Left kidney (tissue), 1 donor: ENCODE measurements at regions not wholly inside any gene's neighbourhood (a gene's known extent, or its start where the extent isn't known, plus 50 kb on each side); places are given as distances from the start of the nearest gene placed in this dataset.

Source experiments
- DNase-seq: peaks from one replicate; pipeline ENCODE4 v3.0.0-alpha.2; 2013

DNA sequence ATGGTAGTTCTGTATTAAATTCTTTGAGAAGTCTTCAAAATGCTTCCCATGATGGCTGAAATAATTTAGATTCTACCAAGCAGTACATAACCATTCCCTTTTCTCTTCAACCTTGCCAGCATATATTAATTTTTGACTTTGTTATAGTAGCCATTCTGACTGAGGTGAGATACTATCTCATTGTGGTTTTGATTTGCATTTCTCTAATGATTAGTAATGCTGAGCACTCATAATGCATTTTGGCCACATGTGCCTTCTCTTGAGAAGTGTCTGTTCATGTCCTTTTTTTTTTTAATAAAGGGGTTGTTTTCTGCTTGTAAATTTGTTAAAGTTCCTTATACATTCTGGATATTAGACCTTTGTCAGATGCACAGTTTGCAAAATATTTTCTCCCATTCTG is 173.9 kb downstream of the CALCRL start:
- DNase-seq: no peak

DNA sequence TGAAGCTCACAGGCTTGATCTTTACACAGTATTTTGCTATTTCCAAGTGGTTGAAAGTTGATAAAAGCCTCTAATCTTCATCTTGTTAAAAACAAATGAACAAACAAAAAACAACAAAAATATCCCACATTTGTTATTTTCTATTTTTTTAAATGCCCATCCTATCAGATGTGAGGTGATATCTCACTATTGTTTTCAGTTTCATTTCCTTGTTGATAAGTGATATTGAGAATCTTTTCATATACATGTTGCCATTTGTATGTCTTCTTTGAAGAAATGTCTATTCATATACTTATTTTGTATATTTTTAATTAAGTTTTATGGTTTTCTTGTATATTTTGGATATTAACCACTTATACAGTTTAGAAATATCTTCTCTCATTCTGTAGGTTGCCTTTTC is 175.8 kb downstream of the CALCRL start:
- DNase-seq: no peak

DNA sequence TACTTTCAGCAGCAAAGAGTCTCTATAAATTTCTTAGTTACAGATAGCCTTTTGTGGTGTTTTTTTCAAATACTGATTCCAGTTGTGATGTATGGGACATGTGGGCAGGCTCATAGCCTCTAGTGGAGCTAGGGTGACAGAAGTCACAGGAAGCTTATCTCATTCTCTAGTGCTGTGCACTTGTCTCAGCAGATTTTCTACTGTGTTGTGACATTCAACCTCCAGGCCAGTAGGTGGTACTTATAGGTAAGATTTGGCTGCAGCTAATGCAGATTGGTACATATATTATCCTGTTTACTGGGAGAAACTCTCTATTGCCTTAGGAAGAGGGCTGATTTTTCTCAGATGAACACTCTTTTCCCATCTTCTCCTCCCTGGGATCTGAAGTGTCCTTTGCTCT is 176.2 kb downstream of the CALCRL start:
- no peak for DNase-seq

DNA sequence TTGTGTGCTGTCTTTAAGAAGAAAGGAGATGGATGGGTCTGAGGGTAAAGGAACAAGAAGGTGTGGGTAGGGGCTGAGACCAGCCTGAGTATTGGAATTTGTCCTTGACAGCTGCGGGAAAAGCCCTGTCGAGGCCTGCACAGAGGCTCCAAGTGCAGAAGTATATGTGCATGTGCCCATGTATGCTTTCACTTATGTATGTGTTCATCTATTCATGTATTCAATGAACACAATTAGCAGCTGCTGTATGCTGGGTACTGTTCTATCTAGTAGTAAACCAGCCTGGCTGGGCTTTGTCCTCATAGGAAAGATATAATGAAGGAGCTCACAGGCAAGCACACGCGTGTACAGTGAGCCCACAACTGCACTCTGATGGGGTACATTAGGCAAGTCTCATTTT is 181.4 kb downstream of the CALCRL start:
- DNase-seq: no peak

DNA sequence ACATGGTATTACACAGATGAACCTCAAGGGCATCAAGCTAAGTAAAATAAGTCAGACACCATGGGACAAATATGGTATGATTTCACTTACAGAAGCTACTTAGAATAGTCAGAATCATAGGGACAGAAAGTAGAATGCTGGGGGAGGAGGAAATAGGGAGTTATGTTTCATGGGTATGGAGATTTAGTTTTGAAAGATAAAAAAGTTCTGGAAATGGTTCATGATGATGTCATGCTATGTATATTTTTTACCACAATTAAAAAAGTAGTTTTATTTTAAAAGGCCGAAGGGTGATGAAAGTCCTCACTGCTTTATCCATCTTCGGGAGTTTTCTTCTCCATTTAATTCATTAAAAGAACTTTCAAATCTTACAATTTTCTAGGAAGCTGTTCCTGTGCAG is 181.9 kb downstream of the CALCRL start:
- no peak for DNase-seq

DNA sequence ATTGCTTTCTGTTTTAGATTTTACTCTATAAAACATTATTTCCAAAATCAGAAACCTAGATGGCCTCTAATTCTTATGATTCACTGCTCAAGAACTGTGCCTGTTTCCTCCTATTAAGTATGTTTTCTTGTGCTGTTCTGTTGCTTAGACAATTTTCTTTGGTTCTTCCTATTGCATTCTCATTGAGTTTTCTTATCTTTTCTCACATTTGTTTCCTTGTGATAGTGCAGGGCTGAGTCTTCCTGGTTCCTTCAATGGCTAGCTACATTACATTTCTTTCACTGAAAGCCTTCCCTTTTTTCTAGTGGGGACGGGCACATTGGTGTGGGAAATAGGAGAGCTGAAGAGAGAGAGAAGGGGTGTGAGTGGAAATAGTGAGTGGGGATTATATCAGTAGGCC is 183.4 kb downstream of the CALCRL start:
- DNase-seq: peak; percentile 0

DNA sequence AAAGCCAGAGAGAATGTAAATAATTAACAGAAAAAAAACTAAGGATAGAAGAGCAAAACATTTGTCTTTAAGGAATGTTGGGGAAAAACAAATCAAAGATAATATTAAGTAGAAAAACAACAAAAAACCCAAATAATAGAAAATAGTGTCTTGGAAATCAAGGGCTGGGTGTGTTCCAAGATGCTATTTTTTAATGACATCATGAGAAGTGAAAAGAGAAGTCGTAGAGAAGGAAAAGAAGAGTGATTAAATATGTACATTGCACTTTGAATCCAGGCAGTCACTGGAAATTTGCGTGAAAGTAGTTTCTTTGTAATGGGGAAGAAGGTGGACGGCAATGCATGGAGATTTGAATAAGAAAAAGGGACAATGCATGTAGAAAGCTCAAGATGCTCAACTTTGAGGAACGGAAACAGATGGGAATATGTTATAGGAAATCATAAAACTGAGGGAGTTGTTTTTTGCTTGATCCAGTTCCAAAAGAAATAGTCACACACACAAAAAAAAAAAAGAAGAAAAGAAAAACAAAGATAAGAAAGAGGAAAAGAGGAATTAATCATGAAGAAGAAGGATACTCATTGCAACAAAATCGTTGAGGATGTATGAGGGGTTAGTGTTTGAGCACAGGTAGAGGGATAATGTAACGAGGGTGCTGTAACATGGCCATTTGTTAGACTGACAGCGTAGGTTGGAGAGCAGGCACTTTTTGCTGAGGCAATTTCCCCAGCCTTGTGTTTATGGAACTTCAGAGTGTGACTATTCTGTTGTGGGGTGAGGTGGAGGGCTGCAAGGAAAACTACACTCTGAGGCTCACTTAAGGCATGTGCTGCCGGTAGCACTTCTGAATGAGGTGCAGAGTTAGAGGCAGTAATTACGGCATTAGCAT is 184.1 kb downstream of the CALCRL start:
- DNase-seq: peak; percentile 19

DNA sequence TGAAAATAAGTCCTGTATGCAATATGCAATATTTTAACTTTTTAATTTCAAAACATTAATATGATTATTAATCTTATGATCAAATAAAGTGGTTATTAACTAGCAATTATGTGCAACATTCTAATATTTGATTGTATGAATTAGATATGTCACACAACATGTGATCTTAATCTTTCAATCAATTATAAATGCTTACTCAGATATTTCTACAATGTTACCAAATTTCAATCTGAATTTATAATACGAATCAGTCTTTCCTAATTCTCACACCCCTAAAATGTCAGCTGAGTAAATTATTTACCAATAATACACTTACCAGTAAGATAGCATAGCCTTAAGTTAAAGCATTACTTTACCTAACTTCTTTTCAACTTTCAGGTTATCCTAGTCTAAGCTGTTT is 186.3 kb downstream of the CALCRL start:
- DNase-seq: no peak

DNA sequence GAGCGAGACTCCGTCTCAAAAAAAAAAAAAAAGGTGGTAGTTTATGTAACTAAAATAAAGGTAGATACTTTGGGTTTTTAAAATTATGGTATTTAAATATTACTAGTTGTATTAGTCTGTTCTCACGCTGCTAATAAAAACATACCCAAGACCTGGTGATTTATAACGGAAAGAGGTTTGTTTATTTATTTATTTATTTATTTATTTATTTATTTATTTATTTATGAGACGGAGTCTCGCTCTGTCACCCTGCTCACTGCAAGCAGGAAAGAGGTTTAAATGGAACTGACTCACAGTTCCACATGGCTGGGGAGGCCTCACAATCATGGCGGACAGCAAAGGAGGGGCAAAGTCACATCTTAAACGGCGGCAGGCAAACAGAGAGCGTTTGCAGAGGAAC is 196.0 kb downstream of the CALCRL start:
- DNase-seq: no peak

DNA sequence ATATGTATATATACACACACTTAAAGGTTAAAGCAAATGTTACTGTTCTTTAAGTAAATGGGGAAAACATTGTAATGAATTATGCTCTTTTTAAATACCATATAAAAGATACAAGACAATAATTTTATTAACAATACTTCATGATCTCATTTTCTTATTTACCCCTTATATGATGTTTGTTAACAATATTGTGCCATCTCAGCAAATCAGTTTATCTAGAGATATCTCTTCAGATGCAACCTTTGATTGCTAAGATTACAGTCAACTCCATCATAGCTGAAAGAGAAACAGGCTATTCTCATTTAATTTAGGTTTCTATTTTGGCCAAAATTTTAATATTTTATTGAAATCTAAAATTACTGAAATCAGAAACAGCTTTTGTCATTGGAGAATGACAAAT is 197.9 kb downstream of the CALCRL start:
- no peak for DNase-seq

DNA sequence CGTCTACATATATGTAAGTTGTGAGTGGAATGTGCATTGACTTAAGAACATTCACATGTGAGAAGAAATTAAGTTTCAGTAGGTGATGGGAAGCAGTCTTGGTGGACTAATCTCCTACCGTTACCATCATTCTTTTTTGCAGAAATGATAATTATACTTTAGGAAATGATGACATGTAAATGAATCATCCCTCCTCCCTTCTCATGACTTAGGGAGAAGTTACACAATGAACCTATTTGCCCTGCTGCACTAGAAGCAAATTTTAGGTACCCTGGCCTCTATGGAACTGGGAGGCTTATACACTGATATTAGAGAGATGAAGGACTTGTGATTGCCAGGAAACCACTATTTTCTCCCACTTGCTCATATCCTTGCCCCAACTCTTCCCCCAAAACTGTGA is 214.2 kb downstream of the CALCRL start:
- DNase-seq: no peak

DNA sequence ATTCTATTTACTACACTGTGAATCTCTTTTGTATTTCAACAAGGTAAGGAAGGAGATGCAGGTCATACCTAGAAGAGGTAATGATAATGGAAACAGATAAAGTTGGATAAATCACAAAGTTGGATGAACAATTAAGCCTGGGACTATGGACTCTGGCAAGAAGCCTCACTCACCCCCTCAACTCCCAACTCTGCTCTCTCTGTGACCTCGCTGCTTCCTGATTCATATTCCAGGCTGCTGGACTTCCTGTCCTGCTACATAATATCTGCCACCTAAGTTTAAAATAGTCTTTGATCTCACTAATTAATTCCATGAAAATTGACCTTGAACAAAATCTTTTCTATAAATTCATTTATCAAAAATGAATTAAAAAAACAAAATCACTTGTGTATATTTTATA is 215.3 kb downstream of the CALCRL start:
- DNase-seq: no peak

DNA sequence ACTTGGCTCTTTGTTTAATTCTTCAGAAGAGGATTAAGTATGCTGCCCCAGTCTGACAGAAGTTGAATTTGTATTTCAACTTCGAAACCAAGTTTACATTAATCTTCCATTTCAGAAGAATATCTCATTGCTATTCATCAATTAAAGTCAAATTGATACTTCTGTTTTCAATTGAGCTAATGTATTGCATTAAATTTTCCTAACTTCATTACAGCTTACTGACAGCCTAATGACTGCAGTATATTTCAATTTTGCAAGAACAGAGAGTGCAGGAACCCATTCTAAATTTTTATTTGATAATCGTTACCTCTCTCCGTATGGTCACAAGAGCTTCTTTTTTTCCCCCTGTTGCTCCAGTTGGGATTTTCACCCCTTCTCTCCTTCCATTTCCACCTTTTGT is 218.0 kb downstream of the CALCRL start:
- DNase-seq: no peak

DNA sequence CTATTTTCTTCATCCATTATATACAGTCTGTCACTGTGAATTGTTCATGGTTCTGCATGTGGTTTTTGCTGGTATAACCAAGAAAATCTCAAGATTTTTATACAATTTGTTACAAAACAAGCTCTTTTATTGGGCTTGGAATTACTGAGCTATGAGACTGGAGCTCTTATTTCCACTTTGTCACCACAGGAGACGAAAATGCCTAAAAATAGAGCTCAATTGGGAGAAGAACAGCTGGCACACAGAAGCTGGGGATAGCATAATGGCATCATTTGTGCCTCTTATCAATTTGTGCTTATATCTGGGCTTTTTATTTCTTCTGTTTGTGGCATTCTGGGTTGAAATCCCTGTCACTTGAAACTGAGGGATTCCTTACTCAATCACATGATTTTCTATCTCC is 219.1 kb downstream of the CALCRL start:
- no peak for DNase-seq

DNA sequence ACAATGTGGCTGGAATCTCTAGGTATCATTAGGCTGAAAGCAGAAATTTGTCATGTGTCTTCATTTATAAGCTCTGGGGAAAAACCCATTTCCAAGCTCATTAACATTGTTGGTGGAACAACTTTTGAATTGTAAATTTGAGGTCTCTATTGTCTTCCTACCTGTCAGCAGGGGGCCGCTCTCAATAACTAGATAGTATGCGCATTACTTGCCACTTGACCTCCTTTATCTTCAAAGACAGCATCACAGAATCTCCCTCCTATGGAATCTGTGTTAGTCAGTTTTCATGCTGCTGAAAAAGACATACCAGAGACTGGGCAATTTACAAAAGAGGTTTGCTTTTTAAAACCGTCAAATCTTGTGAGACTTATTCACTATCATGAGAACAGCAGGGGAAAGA is 223.1 kb downstream of the CALCRL start:
- DNase-seq: no peak

DNA sequence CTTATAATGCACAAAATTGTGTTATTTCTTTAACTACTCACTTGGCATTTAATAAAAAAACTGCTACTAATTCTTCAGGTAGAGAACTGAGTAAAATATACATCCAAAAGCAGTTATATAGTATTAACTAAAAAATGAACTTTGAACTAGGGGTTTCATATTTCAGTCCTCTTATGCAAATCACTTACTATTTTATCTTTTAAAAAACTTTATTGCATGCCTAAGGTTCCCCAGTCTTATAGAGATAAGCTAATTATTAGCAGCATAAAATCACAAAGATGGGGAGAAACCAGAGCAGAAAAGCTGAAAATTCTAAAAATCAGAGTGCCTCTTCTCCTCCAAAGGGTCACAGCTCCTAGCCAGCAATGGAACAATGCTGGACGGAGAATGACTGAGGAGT is 228.0 kb downstream of the CALCRL start:
- DNase-seq: no peak

DNA sequence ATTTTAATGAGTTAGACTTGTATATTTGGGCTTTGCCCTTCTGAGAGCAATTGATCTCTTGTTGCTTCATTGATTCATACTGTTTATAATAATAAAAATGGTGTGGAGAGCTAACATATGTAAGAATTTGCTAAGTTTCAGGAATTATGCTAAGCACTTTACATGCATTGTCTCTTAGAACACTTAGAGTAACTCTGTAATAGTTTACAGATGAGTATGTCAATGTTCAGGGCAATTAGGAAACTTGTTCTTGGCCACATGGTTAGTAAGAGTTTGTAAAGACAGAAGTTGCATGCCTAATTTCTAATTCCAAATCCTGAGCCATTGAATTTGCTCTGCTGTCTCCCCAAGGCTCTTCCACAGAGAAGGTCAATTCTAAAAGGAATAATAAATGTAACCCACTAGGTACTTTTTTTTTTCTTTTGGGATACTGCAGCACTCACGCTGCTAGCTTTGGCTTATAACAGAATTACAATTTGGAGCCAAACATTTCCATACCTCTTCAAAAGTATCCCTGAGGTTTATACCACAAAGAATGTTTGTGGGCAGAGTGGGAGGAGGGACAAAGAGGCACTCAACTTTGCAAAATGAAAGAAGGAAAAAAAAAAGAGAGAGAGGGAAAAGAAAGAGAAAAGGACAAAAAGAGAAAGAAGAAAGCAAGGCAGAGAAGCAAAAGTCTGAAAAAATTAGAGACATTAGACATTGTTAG is 232.4 kb downstream of the CALCRL start:
- DNase-seq: no peak

DNA sequence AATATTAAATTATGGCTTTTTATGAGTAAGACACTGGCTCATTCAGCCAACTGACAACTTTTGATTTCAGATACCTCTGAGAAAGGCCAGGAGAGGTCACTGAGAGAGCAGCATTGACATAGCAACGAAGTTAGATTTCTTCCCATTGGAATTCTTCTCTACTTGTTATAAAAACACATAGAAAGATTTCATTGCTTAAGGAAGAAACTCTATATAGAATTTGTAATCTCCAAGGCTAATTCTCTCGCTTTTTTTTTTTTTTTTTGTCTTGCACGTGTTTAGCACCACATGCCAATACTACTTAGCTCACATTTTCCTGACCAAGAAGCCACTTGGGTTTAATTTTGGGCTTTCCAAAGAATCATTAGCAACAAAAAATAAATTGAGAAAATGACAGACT is 233.7 kb downstream of the CALCRL start:
- no peak for DNase-seq

DNA sequence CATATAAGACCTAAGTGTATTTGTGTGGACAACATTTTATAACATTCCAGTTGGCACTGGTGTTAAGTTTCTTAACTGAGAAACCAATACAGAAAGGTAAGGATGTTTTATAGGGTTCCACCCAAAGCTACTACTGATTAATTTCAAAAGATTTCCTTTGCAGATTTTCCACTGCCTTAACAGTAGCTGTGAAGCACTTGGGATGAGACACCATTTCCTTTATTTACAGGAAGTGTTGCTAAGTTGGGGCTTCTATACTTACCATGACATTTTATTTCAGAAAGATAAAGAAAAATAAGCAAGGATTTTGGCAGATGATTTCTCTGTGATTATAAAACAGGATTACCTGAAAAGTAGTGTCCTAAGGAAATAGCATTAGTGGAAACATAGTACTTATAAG is 234.3 kb downstream of the CALCRL start:
- no peak for DNase-seq

DNA sequence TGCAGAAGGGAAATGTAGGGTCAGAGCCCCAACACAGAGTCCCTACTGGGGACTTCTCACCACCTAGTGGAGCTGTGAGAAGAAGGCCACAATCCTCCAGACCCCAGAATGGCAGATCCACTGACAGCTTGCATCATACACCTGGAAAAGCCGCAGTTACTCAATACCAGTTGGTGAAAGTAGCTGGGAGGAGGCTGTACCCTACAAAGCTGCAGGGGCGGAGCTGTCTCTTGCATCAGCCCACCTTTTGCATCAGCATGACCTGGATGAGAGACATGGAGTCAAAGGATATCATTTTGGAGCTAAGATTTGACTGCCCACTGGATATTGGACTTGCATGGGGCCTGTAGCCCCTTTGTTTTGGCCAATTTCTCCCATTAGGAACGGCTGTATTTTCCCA is 237.3 kb downstream of the CALCRL start:
- no peak for DNase-seq

DNA sequence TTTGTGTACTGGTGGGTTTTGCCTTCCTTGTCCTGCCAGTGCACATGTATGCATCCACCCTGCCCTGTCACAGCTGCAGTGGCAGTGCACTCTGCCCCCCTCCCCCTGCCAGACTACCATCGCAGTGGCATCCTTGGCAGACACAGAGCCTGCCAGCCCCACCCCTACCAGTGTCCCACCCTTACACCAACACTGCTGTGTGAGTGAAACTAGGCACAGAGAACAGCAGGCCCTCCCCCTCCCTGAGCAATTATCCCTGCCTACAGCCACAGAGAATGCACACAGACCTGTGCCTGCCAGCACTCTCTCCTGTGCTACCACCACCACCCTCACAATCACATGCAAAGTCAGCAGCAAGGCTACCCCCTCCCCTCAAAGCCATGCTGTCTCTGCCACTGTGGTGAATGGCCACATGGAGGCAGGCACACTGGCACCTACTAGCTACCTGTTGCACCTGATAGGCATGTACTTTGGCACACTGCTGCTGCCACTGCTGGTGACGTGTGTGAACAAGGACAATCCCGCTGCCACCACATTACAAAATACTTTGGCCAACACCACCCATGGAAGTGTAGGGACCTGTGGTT is 239.8 kb downstream of the CALCRL start:
- no peak for DNase-seq

DNA sequence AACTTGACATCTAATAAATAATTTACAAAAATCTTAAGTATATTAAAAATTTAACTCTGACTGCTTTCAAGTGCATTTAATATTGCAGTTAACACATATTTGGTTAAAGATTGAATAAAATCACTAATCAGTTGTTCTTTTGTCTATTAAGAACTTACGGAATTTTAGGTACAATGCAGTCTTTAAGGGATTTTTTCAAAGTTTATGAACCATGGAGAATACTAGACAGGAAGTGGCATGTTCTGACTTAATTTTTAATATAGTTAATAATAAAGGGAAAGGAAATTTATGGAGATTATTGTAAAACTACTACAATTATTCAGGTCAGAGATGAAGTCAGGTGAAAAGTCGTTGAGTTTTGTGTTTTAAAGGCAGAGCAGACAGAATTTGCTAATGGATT is 240.9 kb downstream of the CALCRL start:
- DNase-seq: no peak

DNA sequence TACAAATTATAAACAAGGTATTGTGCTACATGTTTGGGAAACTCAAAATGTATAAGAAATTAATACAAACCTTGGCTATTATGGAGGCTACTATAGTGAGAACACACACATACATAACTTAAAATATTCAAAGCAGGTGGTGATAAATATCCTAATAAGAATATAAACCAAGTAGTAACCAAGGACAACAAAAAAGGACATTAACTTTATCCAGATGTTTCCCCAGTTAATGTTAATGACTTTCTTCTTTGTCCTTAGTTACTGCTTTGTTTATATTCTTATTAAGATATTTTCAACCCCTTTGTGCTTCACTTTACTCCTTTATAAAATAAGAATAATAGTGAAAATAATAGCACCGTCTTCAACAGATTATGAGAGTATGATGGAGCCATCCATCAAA is 241.6 kb downstream of the CALCRL start:
- no peak for DNase-seq

DNA sequence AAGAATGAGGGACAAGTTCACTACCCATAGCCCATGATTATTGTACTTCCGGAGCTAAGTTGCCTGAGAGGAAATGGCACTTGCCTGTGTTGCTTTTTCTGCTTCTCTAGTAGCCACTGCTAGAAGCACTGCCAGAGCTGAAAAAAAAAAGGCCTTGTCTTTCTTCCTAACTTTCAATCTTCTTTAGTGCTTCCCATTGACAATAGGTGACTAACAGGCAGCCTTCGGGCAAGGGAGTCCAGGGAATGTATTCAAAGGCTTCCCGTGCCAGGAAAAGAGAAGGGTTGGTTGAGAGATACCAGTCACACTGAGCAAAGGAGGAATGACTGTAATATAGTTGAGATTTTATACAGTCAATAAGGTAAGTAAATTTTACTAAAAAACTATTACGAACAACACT is 242.0 kb downstream of the CALCRL start:
- no peak for DNase-seq
